ENCODE measurements at regions not wholly inside any gene's neighbourhood (a gene's known extent, or its start where the extent isn't known, plus 50 kb on each side); places are given as distances from the start of the nearest gene placed in this dataset.

DNA sequence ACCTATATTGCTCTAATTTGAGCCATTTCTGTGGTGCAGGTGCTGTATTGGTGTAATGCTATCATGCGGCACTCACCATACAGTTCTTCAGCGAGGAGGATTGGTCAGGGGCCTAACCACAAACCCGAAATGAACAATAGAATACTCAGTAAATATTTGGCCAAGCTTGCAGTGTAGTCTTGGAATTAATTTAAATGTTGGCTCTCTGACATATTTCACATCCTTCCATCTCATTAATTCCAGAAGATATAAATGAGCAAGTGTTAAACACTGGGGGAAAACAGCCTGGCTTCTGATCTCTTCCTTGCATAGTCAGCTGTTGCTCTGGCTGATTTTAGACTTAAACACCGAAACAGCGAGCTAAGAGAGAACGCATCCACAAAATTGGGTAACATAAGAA, 663.1 kb upstream of the GHITM start:
- H3K18ac ChIP-seq (ENCODE audit: low read length) = no peak overlapping the region
- no CpG with 5 or more reads among the region's 6 CpGs for WGBS (ENCODE audit: extremely low coverage, insufficient coverage, insufficient read length)
- H2BK5ac ChIP-seq (ENCODE audit: low read depth, low read length, poor library complexity) = no peak overlapping the region

DNA sequence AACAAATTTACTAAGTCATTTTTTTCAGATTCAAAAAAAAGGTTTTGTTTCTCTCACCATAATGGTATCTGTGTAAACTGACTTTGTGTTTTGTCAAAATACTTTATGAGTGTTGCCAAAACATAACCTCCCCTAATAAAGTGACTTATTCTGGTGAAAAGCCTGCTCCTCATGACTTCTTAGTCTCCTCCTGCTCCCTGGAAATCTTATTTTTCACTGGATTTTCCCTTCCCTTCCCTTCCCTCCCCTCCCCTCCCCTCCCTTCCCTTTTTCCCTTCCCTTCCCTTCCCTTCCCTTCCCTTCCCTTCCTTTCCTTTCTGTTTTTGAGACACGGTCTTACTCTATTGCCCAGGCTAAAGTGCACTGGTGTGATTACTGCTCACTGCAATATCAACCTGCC, 650.1 kb upstream of the GHITM start:
- WGBS (ENCODE audit: extremely low coverage, insufficient coverage, insufficient read length) = no CpG with 5 or more reads among the region's 1 CpG
- no peaks in the 10 kb centered on the region for H3K79me1 ChIP-seq (ENCODE audit: low read length)
- H3K36me3 ChIP-seq (ENCODE audit: control insufficient read depth in 1 of 2, insufficient read depth in 2 of 2, low read length in 2 of 2) = no peaks in the 10 kb centered on the region
- no peak overlapping the region for H4K8ac ChIP-seq (ENCODE audit: low read depth, low read length)
- no peaks in the 10 kb centered on the region for H3K9me3 ChIP-seq (ENCODE audit: insufficient read depth, low read depth, low read length)
- no peak overlapping the region for H3K4ac ChIP-seq (ENCODE audit: low read depth, low read length)
- H2AK5ac ChIP-seq (ENCODE audit: low read length) = no peak overlapping the region
- H3K4me1 ChIP-seq (ENCODE audit: control insufficient read depth in 1 of 2, insufficient read depth in 2 of 2, low read length in 2 of 2) = no peaks in the 10 kb centered on the region
- no peak overlapping the region for H4K91ac ChIP-seq (ENCODE audit: low read depth, low read length)
- no peak overlapping the region for H3K23ac ChIP-seq (ENCODE audit: low read length)
- no peak overlapping the region for H2BK120ac ChIP-seq (ENCODE audit: insufficient read depth, low read length, poor library complexity)
- H3K14ac ChIP-seq (ENCODE audit: low read length) = no peak overlapping the region
- H2AFZ ChIP-seq (ENCODE audit: insufficient read depth, low read length, poor library complexity) = no peak overlapping the region
- no peak overlapping the region for H2BK5ac ChIP-seq (ENCODE audit: low read depth, low read length, poor library complexity)
- no peak for DNase-seq
- no peaks in the 10 kb centered on the region for H3K27me3 ChIP-seq (ENCODE audit: insufficient read depth, low read length)
- no peak overlapping the region for H4K12ac ChIP-seq (ENCODE audit: low read depth, low read length)
- no peaks in the 10 kb centered on the region for H3K79me2 ChIP-seq (ENCODE audit: control insufficient read depth, insufficient read depth, low read length, poor library complexity)
- no peak overlapping the region for H3K27ac ChIP-seq (ENCODE audit: low read depth, low read length)
- H3K4me2 ChIP-seq (ENCODE audit: low read length) = no peak overlapping the region
- no peak overlapping the region for H3K9ac ChIP-seq (ENCODE audit: low read length)
- no peak overlapping the region for H3K18ac ChIP-seq (ENCODE audit: low read length)
- no peak overlapping the region for H3K4me3 ChIP-seq (ENCODE audit: low read depth, low read length)
- H2BK12ac ChIP-seq (ENCODE audit: low read length) = no peak overlapping the region

More for the DNA sequence above, 663.1 kb upstream of the GHITM start:
- no peaks in the 10 kb centered on the region for H3K4me1 ChIP-seq (ENCODE audit: control insufficient read depth in 1 of 2, insufficient read depth in 2 of 2, low read length in 2 of 2)
- no peak for DNase-seq
- H3K4me3 ChIP-seq (ENCODE audit: low read depth, low read length) = no peak overlapping the region
- no peaks in the 10 kb centered on the region for H3K79me2 ChIP-seq (ENCODE audit: control insufficient read depth, insufficient read depth, low read length, poor library complexity)
- H2AFZ ChIP-seq (ENCODE audit: insufficient read depth, low read length, poor library complexity) = no peak overlapping the region
- H3K9ac ChIP-seq (ENCODE audit: low read length) = no peak overlapping the region
- H4K8ac ChIP-seq (ENCODE audit: low read depth, low read length) = no peak overlapping the region
- H3K14ac ChIP-seq (ENCODE audit: low read length) = no peak overlapping the region
- H3K27me3 ChIP-seq (ENCODE audit: insufficient read depth, low read length) = no peaks in the 10 kb centered on the region
- no peak overlapping the region for H2BK12ac ChIP-seq (ENCODE audit: low read length)
- H3K36me3 ChIP-seq (ENCODE audit: control insufficient read depth in 1 of 2, insufficient read depth in 2 of 2, low read length in 2 of 2) = no peaks in the 10 kb centered on the region
- H2BK120ac ChIP-seq (ENCODE audit: insufficient read depth, low read length, poor library complexity) = no peak overlapping the region
- H2AK5ac ChIP-seq (ENCODE audit: low read length) = no peak overlapping the region
- H3K9me3 ChIP-seq (ENCODE audit: insufficient read depth, low read depth, low read length) = no peaks in the 10 kb centered on the region
- H4K91ac ChIP-seq (ENCODE audit: low read depth, low read length) = no peak overlapping the region
- no peak overlapping the region for H3K4me2 ChIP-seq (ENCODE audit: low read length)
- H3K23ac ChIP-seq (ENCODE audit: low read length) = no peak overlapping the region
- H3K27ac ChIP-seq (ENCODE audit: low read depth, low read length) = no peak overlapping the region
- H4K12ac ChIP-seq (ENCODE audit: low read depth, low read length) = no peak overlapping the region
- H3K79me1 ChIP-seq (ENCODE audit: low read length) = no peaks in the 10 kb centered on the region
- no peak overlapping the region for H3K4ac ChIP-seq (ENCODE audit: low read depth, low read length)

DNA sequence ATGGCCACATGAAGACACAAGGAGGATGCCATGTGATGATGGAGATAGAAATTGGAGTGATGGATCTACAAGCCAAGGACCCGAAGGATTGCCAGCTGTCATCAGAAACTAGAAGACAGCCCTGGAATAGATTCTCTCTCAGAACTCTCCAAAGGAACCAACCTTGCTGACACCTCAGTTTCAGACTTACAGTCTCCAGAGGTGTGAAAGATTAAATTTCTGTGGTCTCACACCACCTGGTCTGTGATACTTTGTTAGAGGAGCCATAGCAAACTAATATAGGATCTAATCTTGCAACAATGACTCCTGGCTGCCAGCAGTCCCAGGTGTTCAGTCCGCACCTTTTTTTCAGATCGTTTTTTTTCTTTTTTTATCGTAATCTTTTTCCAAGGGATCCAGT, 647.3 kb upstream of the GHITM start:
- Histone ChIP-seq H2BK120ac (ENCODE audit: insufficient read depth, low read length, poor library complexity) (no peak overlapping the region), H4K91ac (ENCODE audit: low read depth, low read length) (no peak overlapping the region), H3K23ac (ENCODE audit: low read length) (no peak overlapping the region), H3K36me3 (ENCODE audit: control insufficient read depth in 1 of 2, insufficient read depth in 2 of 2, low read length in 2 of 2) (no peaks in the 10 kb centered on the region), H3K79me1 (ENCODE audit: low read length) (no peaks in the 10 kb centered on the region), H2AK5ac (ENCODE audit: low read length) (no peak overlapping the region), H3K14ac (ENCODE audit: low read length) (no peak overlapping the region), H3K79me2 (ENCODE audit: control insufficient read depth, insufficient read depth, low read length, poor library complexity) (no peaks in the 10 kb centered on the region), H3K9ac (ENCODE audit: low read length) (no peak overlapping the region), H3K18ac (ENCODE audit: low read length) (no peak overlapping the region), H3K4me2 (ENCODE audit: low read length) (no peak overlapping the region), H2BK12ac (ENCODE audit: low read length) (no peak overlapping the region), H4K8ac (ENCODE audit: low read depth, low read length) (no peak overlapping the region), H3K4me3 (ENCODE audit: low read depth, low read length) (no peak overlapping the region), H3K4me1 (ENCODE audit: control insufficient read depth in 1 of 2, insufficient read depth in 2 of 2, low read length in 2 of 2) (no peaks in the 10 kb centered on the region), H4K12ac (ENCODE audit: low read depth, low read length) (no peak overlapping the region), H3K4ac (ENCODE audit: low read depth, low read length) (no peak overlapping the region), H3K27ac (ENCODE audit: low read depth, low read length) (no peak overlapping the region), H2AFZ (ENCODE audit: insufficient read depth, low read length, poor library complexity) (no peak overlapping the region), H3K9me3 (ENCODE audit: insufficient read depth, low read depth, low read length) (no peaks in the 10 kb centered on the region), H2BK5ac (ENCODE audit: low read depth, low read length, poor library complexity) (no peak overlapping the region), H3K27me3 (ENCODE audit: insufficient read depth, low read length) (no peaks in the 10 kb centered on the region)
- no peak for DNase-seq
- no CpG with 5 or more reads among the region's 4 CpGs for WGBS (ENCODE audit: extremely low coverage, insufficient coverage, insufficient read length)

DNA sequence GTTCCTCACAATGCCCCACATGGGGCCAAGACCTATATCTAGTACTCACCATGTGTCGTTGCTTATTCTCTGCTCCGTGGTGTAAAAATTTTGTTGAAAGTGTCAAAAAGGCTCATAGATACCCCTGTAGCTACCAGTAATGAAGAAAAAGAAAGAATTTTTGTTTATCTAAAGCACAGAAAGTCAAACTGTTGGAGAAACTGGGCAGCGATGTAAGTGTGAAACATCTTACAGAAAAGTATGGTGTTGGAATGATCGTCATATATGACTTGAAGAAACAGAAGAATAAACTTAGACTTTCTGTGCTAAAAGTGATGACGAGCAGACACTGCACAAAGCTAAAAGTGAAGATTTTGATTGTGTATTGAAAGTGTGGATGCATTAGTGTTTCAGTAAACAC, 626.6 kb upstream of the GHITM start:
- H3K9me3 ChIP-seq (ENCODE audit: insufficient read depth, low read depth, low read length) = no peaks in the 10 kb centered on the region
- H4K12ac ChIP-seq (ENCODE audit: low read depth, low read length) = no peak overlapping the region
- no peak overlapping the region for H3K23ac ChIP-seq (ENCODE audit: low read length)
- no peak overlapping the region for H4K8ac ChIP-seq (ENCODE audit: low read depth, low read length)
- DNase-seq = no peak
- no peak overlapping the region for H3K18ac ChIP-seq (ENCODE audit: low read length)
- H3K27me3 ChIP-seq (ENCODE audit: insufficient read depth, low read length) = no peaks in the 10 kb centered on the region
- H3K9ac ChIP-seq (ENCODE audit: low read length) = no peak overlapping the region
- no peaks in the 10 kb centered on the region for H3K79me1 ChIP-seq (ENCODE audit: low read length)
- no peak overlapping the region for H3K27ac ChIP-seq (ENCODE audit: low read depth, low read length)
- H3K36me3 ChIP-seq (ENCODE audit: control insufficient read depth in 1 of 2, insufficient read depth in 2 of 2, low read length in 2 of 2) = no peaks in the 10 kb centered on the region
- no peaks in the 10 kb centered on the region for H3K79me2 ChIP-seq (ENCODE audit: control insufficient read depth, insufficient read depth, low read length, poor library complexity)
- H2AK5ac ChIP-seq (ENCODE audit: low read length) = no peak overlapping the region
- no peak overlapping the region for H3K14ac ChIP-seq (ENCODE audit: low read length)
- WGBS (ENCODE audit: extremely low coverage, insufficient coverage, insufficient read length) = no CpG with 5 or more reads among the region's 5 CpGs
- H3K4me2 ChIP-seq (ENCODE audit: low read length) = no peak overlapping the region
- H2AFZ ChIP-seq (ENCODE audit: insufficient read depth, low read length, poor library complexity) = no peak overlapping the region
- H2BK120ac ChIP-seq (ENCODE audit: insufficient read depth, low read length, poor library complexity) = no peak overlapping the region
- H2BK5ac ChIP-seq (ENCODE audit: low read depth, low read length, poor library complexity) = no peak overlapping the region
- H3K4ac ChIP-seq (ENCODE audit: low read depth, low read length) = no peak overlapping the region
- no peak overlapping the region for H4K91ac ChIP-seq (ENCODE audit: low read depth, low read length)
- no peaks in the 10 kb centered on the region for H3K4me1 ChIP-seq (ENCODE audit: control insufficient read depth in 1 of 2, insufficient read depth in 2 of 2, low read length in 2 of 2)
- no peak overlapping the region for H3K4me3 ChIP-seq (ENCODE audit: low read depth, low read length)
- no peak overlapping the region for H2BK12ac ChIP-seq (ENCODE audit: low read length)
